ENCODE measurements at regions not wholly inside any gene's neighbourhood (a gene's known extent, or its start where the extent isn't known, plus 50 kb on each side); places are given as distances from the start of the nearest gene placed in this dataset.
"Not testable (repeated sequence)": the region's sequence is repeated elsewhere in the genome, so short reads cannot be mapped to it uniquely, and the experiment has no call there.

DNA sequence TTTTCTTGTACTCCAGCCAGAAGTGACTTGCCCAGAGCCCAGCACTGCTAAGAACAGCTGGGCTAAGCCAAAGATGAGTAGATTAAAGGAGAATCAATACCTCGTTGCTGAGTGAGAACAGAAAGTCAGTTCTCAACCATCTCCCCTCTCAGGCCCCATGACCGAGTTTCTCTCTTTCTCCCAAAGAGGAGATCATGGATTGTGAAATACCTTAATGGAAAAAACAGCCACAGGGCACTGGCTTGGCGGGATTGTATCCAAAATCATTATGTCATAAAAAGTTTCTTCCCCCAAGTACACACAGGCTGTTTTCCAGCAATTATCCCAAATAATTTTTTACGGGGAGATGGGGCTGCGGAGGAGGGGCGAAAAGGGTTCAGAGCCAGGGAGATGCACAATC is 111.8 kb upstream of the TMEM45B start:
- no peaks in the 10 kb centered on the region for H3K4me1 ChIP-seq
- H3K36me3 ChIP-seq (replicated peaks) = no peaks in the 10 kb centered on the region
- no peaks in the 10 kb centered on the region for H3K9me3 ChIP-seq
- 0 out of 2 replicates have a peak, but pooled peaks cover 3% of the 10 kb centered on the region for H3K27me3 ChIP-seq (ENCODE audit: low read depth)
- H3K4me3 ChIP-seq = no peak overlapping the region
- no peak for DNase-seq (ENCODE audit: low spot score in 2 of 2)
- in situ Hi-C loops (cut with MboI; ENCODE audit: low sequenced_read_pairs) = no loop called here

DNA sequence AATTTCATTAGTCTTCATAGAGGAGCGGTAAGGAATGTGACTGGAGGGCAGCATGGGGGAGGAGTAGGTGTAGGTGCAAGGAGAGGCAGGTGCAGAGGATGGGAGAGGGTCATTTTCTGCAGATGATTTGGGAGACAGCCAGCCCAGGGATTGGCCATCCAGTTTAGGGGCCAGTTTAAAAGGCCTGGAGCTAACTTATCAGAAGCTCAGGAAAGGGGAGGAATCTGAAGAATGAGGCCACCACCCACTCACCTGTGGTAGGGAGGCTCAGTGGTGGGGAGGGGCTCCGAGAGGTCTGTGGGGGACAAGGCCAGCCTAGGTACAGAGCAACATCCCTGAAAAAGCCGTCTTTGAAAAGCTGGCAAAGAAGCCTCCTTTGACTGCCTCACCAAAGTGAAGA is 110.8 kb upstream of the TMEM45B start:
- Histone ChIP-seq H3K4me3 (no peak overlapping the region), H3K4me1 (no peaks in the 10 kb centered on the region), H3K27me3 (ENCODE audit: low read depth) (0 out of 2 replicates have a peak, but pooled peaks cover 3% of the 10 kb centered on the region), H3K9me3 (no peaks in the 10 kb centered on the region), H3K36me3 (replicated peaks) (no peaks in the 10 kb centered on the region)
- in situ Hi-C loops (cut with MboI; ENCODE audit: low sequenced_read_pairs) = no loop called here
- no peak for DNase-seq (ENCODE audit: low spot score in 2 of 2)

GRCh38 chr11:129705341-129705740 is 110.3 kb upstream of the TMEM45B start:
- Histone ChIP-seq H3K4me1 (no peaks in the 10 kb centered on the region), H3K27me3 (ENCODE audit: low read depth) (0 out of 2 replicates have a peak, but pooled peaks cover 3% of the 10 kb centered on the region), H3K9me3 (no peaks in the 10 kb centered on the region), H3K4me3 (no peak overlapping the region), H3K36me3 (replicated peaks) (no peaks in the 10 kb centered on the region)
- DNase-seq (ENCODE audit: low spot score in 2 of 2) = no peak
- in situ Hi-C loops (cut with MboI; ENCODE audit: low sequenced_read_pairs) = no loop called here

GRCh38 chr11:129705933-129706332 is 109.7 kb upstream of the TMEM45B start:
- H3K4me1 ChIP-seq = no peaks in the 10 kb centered on the region
- H3K4me3 ChIP-seq = no peak overlapping the region
- H3K9me3 ChIP-seq = no peaks in the 10 kb centered on the region
- in situ Hi-C loops (cut with MboI; ENCODE audit: low sequenced_read_pairs) = no loop called here
- H3K36me3 ChIP-seq (replicated peaks) = no peaks in the 10 kb centered on the region
- no peak for DNase-seq (ENCODE audit: low spot score in 2 of 2)
- 0 out of 2 replicates have a peak, but pooled peaks cover 3% of the 10 kb centered on the region for H3K27me3 ChIP-seq (ENCODE audit: low read depth)

- in situ Hi-C loops (cut with MboI; ENCODE audit: low sequenced_read_pairs) = no loop called here
- no peak overlapping the region for H3K4me3 ChIP-seq
- H3K27me3 ChIP-seq (ENCODE audit: low read depth) = 0 out of 2 replicates have a peak, but pooled peaks cover 10% of the 10 kb centered on the region
- H3K36me3 ChIP-seq (replicated peaks) = no peaks in the 10 kb centered on the region
- no peak for DNase-seq (ENCODE audit: low spot score in 2 of 2)
- no peaks in the 10 kb centered on the region for H3K9me3 ChIP-seq
- no peaks in the 10 kb centered on the region for H3K4me1 ChIP-seq
These were observed 105.7 kb upstream of the TMEM45B start for GRCh38 chr11:129709801-129710398.

DNA sequence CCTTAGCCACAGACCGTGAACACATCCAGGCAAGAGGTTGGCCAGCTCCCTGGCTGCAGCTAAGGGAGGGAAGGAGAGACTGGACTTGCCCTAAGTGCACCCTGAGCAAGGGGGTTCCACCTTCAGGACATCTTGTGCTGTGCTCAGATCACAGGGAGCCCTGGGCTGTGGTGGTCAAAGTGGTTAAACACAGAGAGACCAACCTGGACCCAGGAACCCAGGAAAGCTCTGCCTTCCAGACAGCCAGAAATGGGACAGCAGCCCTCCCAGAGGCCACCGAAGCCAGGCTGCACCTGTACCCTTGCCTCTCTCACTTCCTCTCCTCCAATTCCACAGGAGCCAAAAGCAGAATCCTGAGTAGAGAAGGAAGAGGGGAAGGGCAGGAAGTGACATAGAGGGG is 105.2 kb upstream of the TMEM45B start:
- in situ Hi-C loops (cut with MboI; ENCODE audit: low sequenced_read_pairs) = no loop called here
- DNase-seq (ENCODE audit: low spot score in 2 of 2) = no peak
- Histone ChIP-seq H3K9me3 (no peaks in the 10 kb centered on the region), H3K4me1 (no peaks in the 10 kb centered on the region), H3K4me3 (no peak overlapping the region), H3K36me3 (replicated peaks) (no peaks in the 10 kb centered on the region), H3K27me3 (ENCODE audit: low read depth) (0 out of 2 replicates have a peak, but pooled peaks cover 10% of the 10 kb centered on the region)

DNA sequence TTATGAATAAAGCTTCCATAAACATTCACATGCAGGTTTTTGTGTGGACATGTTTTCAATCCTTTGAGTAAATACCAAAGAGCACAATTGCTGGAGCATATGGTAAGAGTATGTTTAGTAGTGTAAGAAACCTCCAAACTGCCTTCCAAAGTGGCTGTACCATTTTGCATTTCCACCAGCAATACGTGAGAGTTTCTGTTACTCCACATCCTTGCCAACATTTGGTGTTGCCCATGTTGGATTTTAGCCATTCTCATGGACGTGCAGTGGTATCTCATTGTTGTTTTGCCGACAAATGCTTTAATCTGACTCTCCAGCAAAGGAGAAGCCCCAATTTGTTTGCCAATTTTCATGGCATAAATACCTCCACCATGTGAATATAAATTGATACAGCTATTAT is 103.9 kb upstream of the TMEM45B start:
- H3K9me3 ChIP-seq = no peaks in the 10 kb centered on the region
- in situ Hi-C loops (cut with MboI; ENCODE audit: low sequenced_read_pairs) = no loop called here

DNA sequence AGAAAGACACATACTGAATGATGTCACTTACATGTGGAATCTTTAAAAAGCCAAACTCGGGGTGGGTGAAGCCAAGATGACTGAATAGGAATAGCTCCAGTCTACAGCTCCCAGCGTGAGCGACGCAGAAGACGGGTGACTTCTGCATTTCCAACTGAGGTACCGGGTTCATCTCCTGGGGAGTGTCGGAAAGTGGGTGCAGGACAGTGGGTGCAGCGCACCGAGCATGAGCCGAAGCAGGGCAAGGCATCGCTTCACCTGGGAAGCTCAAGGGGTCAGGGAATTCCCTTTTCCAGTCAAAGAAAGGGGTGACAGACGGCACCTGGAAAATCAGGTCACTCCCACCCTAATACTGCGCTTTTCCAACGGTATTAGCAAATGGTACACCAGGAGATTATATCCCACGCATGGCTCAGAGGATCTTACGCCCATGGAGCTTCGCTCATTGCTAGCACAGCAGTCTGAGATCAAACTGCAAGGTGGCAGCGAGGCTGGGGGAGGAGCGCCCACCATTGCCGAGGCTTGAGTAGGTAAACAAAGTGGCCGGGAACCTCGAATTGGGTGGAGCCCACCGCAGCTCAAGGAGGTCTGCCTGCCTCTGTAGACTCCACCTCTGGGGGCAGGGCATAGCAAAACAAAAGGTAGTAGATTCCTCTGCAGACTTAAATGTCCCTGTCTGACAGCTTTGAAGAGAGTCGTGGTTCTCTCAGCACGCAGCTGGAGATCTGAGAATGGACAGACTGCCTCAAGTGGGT is 103.0 kb upstream of the TMEM45B start:
- DNase-seq (ENCODE audit: low spot score in 2 of 2); in situ Hi-C loops (cut with MboI; ENCODE audit: low sequenced_read_pairs); H3K4me1 ChIP-seq; H3K36me3 ChIP-seq (replicated peaks); H3K27me3 ChIP-seq (ENCODE audit: low read depth); H3K9me3 ChIP-seq; H3K4me3 ChIP-seq: not testable (repeated sequence)

More for the DNA sequence above, 103.9 kb upstream of the TMEM45B start:
- Histone ChIP-seq H3K4me3 (no peak overlapping the region), H3K27me3 (ENCODE audit: low read depth) (0 out of 2 replicates have a peak, but pooled peaks cover 7% of the 10 kb centered on the region), H3K4me1 (no peaks in the 10 kb centered on the region), H3K36me3 (replicated peaks) (no peaks in the 10 kb centered on the region)
- no peak for DNase-seq (ENCODE audit: low spot score in 2 of 2)

DNA sequence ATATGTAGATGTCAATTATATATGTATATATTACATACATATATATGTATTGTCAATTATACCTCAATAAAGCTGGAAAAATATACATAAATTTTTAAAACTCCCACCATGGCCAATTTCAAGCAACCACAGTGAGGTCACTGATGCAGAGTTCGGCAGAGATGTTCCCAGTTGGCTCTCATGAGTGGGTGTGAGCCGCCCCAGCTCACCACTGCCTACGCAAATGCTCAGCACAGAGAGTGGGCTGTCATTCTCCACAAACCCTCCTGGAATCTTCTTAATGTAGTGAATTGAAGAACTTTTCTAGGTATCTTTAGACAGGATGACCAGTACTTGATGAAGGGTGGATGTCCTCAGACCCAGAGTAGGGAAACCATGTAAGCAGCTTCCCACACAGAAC is 96.6 kb upstream of the TMEM45B start:
- in situ Hi-C loops (cut with MboI; ENCODE audit: low sequenced_read_pairs) = no loop called here
- Histone ChIP-seq H3K4me3 (no peak overlapping the region), H3K4me1 (no peaks in the 10 kb centered on the region), H3K36me3 (replicated peaks) (no peaks in the 10 kb centered on the region), H3K9me3 (no peaks in the 10 kb centered on the region), H3K27me3 (ENCODE audit: low read depth) (no peaks in the 10 kb centered on the region)
- no peak for DNase-seq (ENCODE audit: low spot score in 2 of 2)

DNA sequence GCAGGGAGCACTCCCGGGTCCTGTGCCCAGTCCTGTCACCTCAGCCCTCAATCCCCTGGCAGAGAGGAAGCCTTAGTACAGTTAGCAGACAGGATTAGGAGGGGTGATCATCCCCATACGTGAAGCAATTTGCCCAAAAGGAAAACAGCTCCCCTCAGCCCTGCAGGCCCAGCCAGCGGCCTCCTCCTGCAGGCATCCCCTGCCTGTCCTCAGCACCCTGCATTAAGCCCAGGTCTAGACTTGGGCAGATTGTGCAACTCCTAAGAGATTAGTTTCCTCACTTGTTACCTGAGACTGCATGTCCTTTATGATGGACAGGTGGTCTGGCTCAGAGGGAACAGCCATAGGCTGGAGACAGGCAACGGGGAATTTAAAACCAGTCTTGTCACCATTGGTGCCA is 95.5 kb upstream of the TMEM45B start:
- in situ Hi-C loops (cut with MboI; ENCODE audit: low sequenced_read_pairs) = no loop called here

DNA sequence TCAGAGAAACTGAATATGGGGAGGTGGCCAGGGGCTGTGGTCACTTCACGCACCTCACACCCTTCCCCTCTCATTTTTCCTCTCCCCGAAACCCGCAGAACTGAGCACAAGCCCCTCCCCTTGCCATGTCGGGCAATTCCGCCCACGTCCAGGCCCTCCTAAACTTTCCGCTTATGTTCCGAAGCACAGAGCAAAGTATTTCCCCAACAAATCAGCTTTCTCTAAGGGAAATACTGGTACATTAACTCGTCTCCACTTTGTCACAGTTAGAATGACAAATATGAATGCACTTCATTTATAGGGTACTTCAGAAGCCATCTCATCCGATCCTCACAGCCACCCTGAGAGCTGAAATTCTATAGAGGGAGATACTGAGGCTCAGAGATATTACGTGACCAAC is 94.7 kb upstream of the TMEM45B start:
- Histone ChIP-seq H3K36me3 (replicated peaks) (no peaks in the 10 kb centered on the region), H3K4me3 (no peak overlapping the region), H3K4me1 (no peaks in the 10 kb centered on the region), H3K27me3 (ENCODE audit: low read depth) (no peaks in the 10 kb centered on the region), H3K9me3 (no peaks in the 10 kb centered on the region)
- in situ Hi-C loops (cut with MboI; ENCODE audit: low sequenced_read_pairs) = no loop called here
- DNase-seq (ENCODE audit: low spot score in 2 of 2) = no peak

More for the DNA sequence above, 95.5 kb upstream of the TMEM45B start:
- no peaks in the 10 kb centered on the region for H3K4me1 ChIP-seq
- H3K9me3 ChIP-seq = no peaks in the 10 kb centered on the region
- H3K27me3 ChIP-seq (ENCODE audit: low read depth) = no peaks in the 10 kb centered on the region
- no peak overlapping the region for H3K4me3 ChIP-seq
- H3K36me3 ChIP-seq (replicated peaks) = no peaks in the 10 kb centered on the region
- DNase-seq (ENCODE audit: low spot score in 2 of 2) = no peak

- H3K4me1 ChIP-seq = no peaks in the 10 kb centered on the region
- no peaks in the 10 kb centered on the region for H3K9me3 ChIP-seq
- in situ Hi-C loops (cut with MboI; ENCODE audit: low sequenced_read_pairs) = no loop called here
- DNase-seq (ENCODE audit: low spot score in 2 of 2) = no peak
- H3K36me3 ChIP-seq (replicated peaks) = no peaks in the 10 kb centered on the region
- H3K4me3 ChIP-seq = no peak overlapping the region
- no peaks in the 10 kb centered on the region for H3K27me3 ChIP-seq (ENCODE audit: low read depth)
These were observed 94.0 kb upstream of the TMEM45B start for GRCh38 chr11:129721685-129722084.

GRCh38 chr11:129722529-129722928 is 93.1 kb upstream of the TMEM45B start:
- H3K4me1 ChIP-seq = no peaks in the 10 kb centered on the region
- no peaks in the 10 kb centered on the region for H3K9me3 ChIP-seq
- DNase-seq (ENCODE audit: low spot score in 2 of 2) = no peak
- no peaks in the 10 kb centered on the region for H3K36me3 ChIP-seq (replicated peaks)
- in situ Hi-C loops (cut with MboI; ENCODE audit: low sequenced_read_pairs) = no loop called here
- no peak overlapping the region for H3K4me3 ChIP-seq
- H3K27me3 ChIP-seq (ENCODE audit: low read depth) = no peaks in the 10 kb centered on the region

DNA sequence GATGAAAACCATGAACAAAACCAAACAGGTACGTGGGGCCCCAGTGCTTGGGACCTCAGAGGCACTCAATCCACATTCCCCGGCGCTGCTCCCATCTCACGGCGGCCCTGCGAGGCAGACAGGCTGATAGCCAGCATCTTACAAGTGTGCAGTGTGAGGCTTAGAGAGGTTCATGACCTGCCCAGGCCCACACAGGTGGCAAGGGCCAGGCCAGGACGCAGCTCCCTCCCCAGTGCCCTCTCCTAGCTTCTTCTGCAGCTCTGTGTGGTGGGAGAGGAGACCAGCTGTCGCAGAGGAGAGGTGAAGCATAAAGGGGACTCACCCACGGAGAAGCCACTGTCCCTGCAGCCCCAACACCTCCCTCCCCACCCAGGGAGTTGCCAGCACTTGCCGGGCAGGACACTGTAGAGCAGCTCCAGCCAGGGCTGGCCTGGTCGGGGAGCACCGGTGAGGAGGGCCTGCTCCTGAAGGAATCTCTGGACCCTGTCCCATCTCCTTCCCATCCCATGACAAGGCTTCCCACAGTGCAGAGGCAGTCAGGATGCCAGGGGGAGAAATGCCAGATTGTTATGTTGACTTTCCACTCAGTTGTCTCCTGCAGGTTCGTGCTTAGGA is 92.4 kb upstream of the TMEM45B start:
- H3K4me1 ChIP-seq = no peaks in the 10 kb centered on the region
- no peaks in the 10 kb centered on the region for H3K36me3 ChIP-seq (replicated peaks)
- in situ Hi-C loops (cut with MboI; ENCODE audit: low sequenced_read_pairs) = no loop called here
- H3K9me3 ChIP-seq = no peaks in the 10 kb centered on the region
- no peaks in the 10 kb centered on the region for H3K27me3 ChIP-seq (ENCODE audit: low read depth)
- no peak overlapping the region for H3K4me3 ChIP-seq
- DNase-seq (ENCODE audit: low spot score in 2 of 2) = no peak
